NCI-H1694 treated with DMSO at 0.1 percent for 48 hours (cell line): ENCODE measurements at regions not wholly inside any gene's neighbourhood (a gene's known extent, or its start where the extent isn't known, plus 50 kb on each side); places are given as distances from the start of the nearest gene placed in this dataset.
"Not testable (repeated sequence)": the region's sequence is repeated elsewhere in the genome, so short reads cannot be mapped to it uniquely, and the experiment has no call there.

Experiments
- DNase-seq: peaks from one replicate; lab custom pipeline; 2025; lab: John Stamatoyannopoulos, UW

DNA sequence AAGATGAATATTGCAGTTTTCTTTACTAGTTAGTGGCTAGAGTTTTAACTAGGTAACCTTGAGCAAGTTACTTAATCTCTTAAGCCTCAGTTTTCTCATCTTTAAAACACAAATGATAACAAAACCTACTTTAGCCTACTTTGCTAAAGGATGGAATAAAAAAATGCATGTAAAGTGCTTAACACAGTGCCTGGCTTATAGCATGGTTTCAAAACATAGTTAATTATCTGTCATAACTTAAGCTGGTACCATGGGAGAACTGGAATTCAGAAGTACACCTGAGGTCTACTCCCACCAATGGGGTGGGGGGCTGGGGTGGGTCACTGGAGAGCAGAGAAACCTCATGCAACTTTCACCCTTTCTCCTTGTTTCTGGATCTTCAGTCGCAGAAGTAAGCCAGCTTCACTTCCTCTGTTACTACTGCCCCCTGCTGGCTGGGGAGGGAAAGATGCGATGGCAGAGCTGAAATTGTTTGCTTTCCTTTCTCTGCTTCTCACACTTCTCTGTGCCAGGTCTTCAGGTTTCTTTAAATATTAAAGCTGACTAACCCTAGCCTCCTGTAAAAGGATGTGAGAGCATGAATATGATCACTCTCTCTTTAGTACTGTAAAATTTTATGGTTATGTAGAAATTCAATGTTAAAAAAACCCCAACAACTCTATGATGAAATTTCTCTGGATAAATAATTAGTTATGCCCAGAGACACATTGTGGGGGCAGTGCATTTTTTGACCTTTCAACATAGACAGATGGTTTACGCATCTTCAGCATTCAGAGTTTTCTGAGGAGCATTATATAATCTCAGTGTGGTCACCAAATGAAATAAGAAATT is 324.2 kb downstream of the HLX start:
- peak; percentile 65 for DNase-seq

- DNase-seq = no peak
Observed at GRCh38 chr1:221204055-221204833, 325.0 kb downstream of the HLX start.

GRCh38 chr1:221206076-221206475 is 326.8 kb downstream of the HLX start:
- no peak for DNase-seq

DNA sequence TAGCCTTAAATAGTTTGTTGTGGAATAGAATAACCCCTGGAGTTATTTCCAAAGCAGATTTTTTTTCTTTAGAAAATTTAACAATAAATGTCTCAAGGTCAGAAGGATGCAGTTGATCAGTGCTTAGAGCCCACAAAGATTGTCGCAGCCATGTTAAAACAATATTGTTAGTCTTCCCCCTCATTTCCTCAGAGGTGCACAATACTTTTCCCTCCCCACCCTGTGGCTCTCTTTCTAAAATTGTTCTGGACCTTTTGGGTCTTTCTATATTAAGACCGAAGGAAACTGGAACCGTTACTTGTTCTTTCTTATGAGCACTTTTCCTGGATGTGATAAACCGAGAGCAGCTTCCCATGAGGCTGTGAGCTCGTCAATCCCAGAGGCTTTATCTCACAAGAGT is 333.7 kb downstream of the HLX start:
- DNase-seq = no peak

DNA sequence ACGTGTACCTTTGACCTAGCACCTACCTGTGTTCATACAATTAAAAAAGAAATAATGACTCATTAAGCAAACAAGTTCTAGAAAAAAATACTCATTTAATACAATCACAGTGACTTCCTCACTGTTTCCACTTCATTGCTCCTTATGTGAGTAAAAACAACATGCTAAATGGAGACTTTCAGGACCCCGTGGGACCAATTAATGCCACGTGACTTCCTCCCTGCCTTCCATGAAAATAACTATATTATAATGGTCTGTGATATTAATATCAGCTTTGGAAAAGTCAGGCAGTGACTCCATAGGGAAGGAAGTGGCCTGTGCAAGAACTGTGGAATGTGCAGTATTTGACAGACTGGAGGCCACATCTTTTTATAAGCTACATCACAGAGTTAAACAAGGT is 337.8 kb downstream of the HLX start:
- no peak for DNase-seq

DNA sequence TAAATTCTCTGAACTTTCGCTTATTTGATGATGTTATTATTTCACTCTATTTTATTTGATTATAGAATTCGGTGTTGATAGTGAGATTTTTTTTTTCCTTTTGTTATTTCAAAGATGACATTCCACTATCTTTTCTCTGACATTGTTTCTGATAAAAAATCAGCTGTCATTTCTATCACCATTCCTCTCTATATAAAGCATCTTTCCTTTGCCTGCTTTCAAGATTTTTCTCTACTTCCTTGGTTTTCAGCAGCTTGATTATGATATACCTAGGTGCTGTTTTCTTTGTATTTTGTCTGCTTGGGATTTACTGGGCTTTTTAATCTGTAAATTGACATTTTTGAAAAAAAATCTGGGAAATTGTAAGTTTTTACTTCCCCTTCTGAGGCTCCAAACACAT is 344.0 kb downstream of the HLX start:
- DNase-seq = no peak

GRCh38 chr1:221227460-221227859 is 348.2 kb downstream of the HLX start:
- DNase-seq = no peak

DNA sequence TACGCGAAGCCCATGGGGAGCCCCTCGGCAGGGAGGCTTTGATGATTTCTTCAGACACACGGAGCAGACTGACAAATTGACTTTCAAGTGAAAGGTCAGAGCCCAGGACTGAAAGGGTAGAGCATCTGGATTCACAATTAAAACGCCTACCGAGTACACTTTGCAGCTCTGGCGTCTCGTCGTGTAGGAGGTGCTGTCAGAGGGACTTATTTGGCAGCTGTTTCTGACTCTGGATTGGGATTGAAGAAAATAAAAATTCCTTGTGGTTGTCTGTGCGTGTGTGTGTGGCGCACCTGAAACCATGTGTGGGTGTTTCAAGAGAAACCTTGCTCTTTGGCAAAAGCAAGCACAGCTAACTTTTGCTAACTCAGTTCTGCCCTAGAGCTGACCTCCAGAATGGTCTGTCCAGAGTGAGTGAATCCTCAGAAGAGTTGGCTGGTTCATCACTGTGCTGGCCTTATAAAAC is 348.7 kb downstream of the HLX start:
- no peak for DNase-seq

DNA sequence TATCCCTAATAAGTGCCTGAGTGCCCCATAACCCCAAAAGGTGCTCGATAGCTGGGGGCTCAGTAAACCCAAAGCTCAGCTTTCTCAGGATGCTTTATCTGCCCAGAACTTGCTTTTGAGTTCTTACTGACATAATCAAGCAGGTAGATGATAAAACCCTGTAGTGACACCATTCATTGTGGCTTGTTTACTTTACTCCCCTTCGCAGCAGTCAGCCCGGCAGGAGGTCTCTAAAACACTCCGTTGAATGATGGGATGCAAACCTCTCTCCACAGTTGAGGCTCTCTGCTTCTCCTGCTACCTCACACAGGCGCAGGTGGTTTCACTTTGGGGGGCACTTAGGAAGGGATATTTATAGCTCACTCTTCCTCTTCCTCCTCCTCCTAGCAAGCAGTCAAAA is 349.4 kb downstream of the HLX start:
- no peak for DNase-seq

DNA sequence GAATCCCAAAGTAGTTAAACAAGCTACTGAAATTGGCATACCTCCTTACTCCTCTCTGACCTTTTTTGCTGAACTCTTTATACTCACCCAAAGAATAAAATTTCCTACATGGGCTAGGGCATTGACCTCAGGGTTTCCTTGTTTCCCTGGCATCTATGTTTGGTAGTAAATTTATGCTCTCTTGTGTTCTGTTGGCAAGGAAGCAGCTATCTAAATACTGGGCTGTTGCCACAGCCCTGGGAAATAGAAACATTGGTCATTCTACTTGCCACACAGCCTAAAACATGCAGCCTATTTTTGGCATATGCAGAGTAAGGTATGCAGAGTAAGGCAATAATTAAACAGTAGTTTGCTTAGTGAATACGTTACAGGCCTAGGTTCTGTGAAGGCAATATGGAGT is 351.4 kb downstream of the HLX start:
- DNase-seq = no peak

DNA sequence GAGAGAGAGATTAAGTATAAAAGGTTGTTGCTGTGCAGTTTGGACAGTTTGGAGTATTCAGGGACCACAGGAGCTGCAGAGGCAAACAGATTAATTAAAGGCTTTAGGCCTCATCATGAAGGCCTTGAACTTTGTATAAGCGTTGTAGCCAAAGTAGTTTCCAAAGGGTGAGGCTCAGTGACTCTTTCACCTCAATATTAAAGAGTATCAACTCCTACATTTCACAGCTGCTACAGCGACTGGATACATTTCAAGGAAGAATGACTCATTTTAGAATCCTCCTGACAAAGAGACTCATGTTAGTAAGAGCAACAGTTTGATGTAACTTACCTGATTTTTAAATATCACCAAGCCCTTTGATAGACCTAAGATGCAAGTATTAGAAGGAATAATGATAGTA is 355.5 kb downstream of the HLX start:
- no peak for DNase-seq

GRCh38 chr1:221237587-221237986 is 358.3 kb downstream of the HLX start:
- no peak for DNase-seq

- DNase-seq = no peak
Observed at GRCh38 chr1:221239181-221239580, 359.9 kb downstream of the HLX start.

DNA sequence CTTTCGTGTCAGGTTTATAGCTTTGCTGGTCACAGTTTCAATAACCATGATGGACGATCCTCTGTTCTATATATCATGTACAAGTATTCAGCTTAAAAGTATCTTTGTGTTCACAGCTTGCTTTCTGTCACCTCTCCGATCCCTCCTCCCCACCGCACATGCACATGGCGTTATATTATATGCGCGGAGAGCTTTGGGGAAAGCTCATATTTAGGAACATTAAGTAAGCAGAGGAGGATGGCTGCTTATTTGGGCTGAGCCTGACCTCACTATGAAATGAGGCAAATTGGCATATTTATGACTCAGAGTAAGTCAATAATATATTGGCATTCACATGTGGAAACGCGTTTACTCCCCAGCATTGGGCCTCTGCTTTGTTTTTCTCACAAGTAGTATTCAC is 360.5 kb downstream of the HLX start:
- DNase-seq = no peak

DNA sequence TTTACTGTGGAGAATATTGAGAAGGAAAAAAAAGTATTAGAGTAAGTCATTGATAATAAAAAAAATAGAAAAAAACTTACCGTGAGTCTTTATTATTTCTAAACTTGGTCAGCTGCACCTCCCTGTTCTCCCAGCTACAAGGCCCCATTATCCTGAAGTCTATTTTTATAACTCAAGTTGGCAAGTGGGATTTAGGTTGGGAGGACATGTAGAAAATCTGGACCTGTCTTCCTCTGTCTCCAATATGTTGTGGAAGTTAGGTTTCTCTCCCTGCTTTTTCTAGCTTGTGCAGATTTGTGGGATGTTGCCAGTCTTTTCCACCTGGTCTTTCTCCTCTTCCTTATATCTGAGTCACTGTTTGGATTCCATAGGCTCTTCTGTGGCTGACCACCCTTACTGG is 361.4 kb downstream of the HLX start:
- no peak for DNase-seq

DNA sequence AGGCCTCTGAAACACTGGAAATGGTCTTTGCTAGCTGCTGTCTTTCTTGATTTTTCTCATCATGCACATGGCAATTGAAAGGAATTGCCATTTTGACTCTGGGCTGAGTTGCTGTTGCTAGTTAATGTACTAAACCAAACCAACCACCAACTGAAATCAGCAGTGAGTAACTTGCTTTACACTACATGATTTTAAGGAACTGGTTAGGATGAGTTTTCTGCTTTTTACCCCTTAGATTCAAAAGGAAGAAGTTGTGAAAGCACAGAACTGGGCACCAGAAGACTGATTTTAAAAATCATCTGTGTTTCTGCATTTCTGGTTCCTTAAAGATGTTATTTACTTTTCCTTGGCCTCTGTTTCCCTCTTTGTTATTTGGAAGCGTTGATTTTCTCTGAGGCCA is 361.9 kb downstream of the HLX start:
- no peak for DNase-seq

DNA sequence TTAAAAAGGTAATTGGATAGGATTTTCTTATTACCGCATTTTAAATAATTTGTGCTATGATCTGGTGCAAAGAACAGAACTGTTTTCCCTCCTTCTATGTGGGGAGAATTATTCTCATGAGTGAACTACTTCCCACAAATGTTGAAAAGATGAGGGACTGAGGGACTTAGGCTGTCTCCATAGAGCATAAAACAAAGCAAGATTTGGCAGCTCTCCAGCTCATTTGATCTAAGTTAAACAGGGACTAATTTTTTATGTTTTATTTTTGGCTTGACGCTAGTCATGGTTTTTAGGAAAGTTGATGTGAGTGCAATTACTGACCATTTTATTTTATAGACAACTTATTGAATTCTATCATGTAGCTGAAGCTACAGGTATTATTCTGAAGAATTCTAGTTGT is 362.3 kb downstream of the HLX start:
- DNase-seq = no peak

GRCh38 chr1:221246067-221246466 is 366.8 kb downstream of the HLX start:
- no peak for DNase-seq

- no peak for DNase-seq
Observed at GRCh38 chr1:221246628-221247415, 367.6 kb downstream of the HLX start.

GRCh38 chr1:221251580-221251979 is 372.3 kb downstream of the HLX start:
- no peak for DNase-seq

- no peak for DNase-seq
Observed at GRCh38 chr1:221254813-221255212, 375.6 kb downstream of the HLX start.

- no peak for DNase-seq
Observed at GRCh38 chr1:221256773-221257172, 377.5 kb downstream of the HLX start.

DNA sequence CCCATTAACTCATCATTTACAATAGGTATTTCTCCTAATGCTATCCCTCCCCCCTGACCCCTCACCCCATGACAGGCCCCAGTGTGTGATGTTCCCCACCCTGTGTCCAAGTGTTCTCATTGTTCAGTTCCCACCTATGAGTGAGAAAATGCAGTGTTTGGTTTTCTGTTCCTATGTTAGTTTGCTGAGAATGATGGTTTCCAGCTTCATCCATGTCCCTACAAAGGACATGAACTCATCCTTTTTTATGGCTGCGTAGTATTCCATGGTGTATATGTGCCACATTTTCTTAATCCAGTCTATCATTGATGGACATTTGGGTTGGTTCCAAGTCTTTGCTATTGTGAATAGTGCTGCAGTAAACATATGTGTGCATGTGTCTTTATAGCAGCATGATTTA is 378.3 kb downstream of the HLX start:
- DNase-seq = not testable (repeated sequence)
